Pancreas (tissue), 10 donors: ENCODE measurements at regions not wholly inside any gene's neighbourhood (a gene's known extent, or its start where the extent isn't known, plus 50 kb on each side); places are given as distances from the start of the nearest gene placed in this dataset.

ENCODE experiments used
- ATAC-seq, 4 donors: fragments of 200-7000 bp; cut with Tn5 transposase; one replicate each; pipeline versions ENCODE4 v1.8.0 to v1.9.1; 2020; ENCODE audit warnings: mild to moderate bottlenecking in 4 of 4, moderate library complexity in 4 of 4
- DNase-seq, 6 donors: peaks; one replicate each; pipeline ENCODE4 v3.0.0-alpha.2; 2020
- FAIRE-seq: peaks from 2 replicates; lab custom pipeline; 2012; peaks lifted over from hg19 to GRCh38; lab: Jason Lieb, UNC
- H3K27ac ChIP-seq, 4 donors: fragments of 200-600 bp; sonication (generic); 1 replicate in 3 of 4; 2 replicates in 1 of 4; pipeline versions ENCODE4 v1.5.0 to v1.8.0; 2020
- H3K27me3 ChIP-seq, 4 donors: fragments of 200-600 bp; one replicate each; pipeline ENCODE4 v1.8.0; 2021
- H3K36me3 ChIP-seq, 3 donors: fragments of 200-600 bp; sonication (generic) in 1 of 3; one replicate each; pipeline versions ENCODE4 v1.5.0 to v1.8.0; 2020 to 2021
- H3K4me1 ChIP-seq, 3 donors: fragments of 200-600 bp; one replicate each; pipeline ENCODE4 v1.8.0; 2021
- H3K4me3 ChIP-seq, 4 donors: fragments of 200-600 bp; sonication (generic) in 2 of 4; one replicate each; pipeline versions ENCODE4 v1.5.0 to v1.8.0; 2020 to 2021
- H3K9me3 ChIP-seq, 4 donors: fragments of 200-600 bp; one replicate each; pipeline ENCODE4 v1.8.0; 2021
- WGBS, 2 donors: extraction: QIAGEN DNeasy Blood & Tissue Kit; methylation state at CpG; one replicate each; pipeline ENCODE4 v1.1.7; 2013; 5-methylcytosine and 5-hydroxymethylcytosine counted together
- intact Hi-C, 3 donors: fragments of 100-400 bp; cut with DNase I; formaldehyde crosslinking; loops; one replicate each; pipeline versions ENCODE4 v1.11.1 to v1.14.2; 2022
- TF ChIP-seq, protein P1 (sequence below), 4 donors: fragments of 200-600 bp; sonication (generic) in 3 of 4; IDR thresholded peaks; one replicate each; pipeline versions ENCODE4 v1.5.0 to v1.8.0; 2021; ENCODE audit warnings: antibody characterized with exemption in 4 of 4
- donor health status: healthy with polysubstance abuse.
- donor health status: DM: no; HTN: no; CAD: no; lungs with moderate emphysema.
- donor health status: DM: no; HTN: no; CAD: no.
- donor health status: control.
- donor health status: control.
- donor health status: Bipolar disorder and iron deficiency.
- donor health status: DM: yes; HTN: yes; CAD: no.
- donor health status: DM: no; HTN: no; CAD: no.
- donor health status: DM: no; HTN: no; CAD: no.
- donor health status: DM: yes; HTN: yes; CAD: no.

DNA sequence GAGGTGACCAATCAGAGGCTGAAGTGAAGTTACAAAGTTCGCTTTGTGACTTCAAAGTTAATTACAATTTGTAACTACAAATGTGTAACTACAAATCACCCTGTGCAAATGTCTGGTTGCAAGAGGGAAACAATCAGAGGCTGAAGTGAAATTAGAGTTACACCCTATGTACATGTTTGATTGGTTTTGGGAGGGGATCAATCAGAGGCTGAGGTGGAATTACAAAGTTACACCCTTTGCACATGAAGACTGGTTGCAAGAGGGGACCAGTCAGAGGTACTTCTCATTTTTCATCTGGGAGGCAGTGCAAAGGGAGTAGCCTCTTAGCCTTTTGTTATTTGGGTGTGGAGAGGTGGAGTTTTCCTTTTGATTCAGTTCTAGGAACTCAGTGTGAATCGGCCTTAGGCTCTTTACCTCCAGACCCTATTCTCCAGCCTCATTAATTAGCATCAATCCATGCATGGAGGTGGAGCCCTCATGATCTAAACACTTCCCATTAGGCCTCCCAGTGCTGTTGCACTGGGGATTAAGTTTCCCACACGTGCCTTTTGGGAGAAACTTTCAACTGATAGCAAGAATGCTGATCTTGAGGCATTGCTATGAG, 291.3 kb upstream of the MTNR1B start:
- H3K4me3 ChIP-seq, result no peak overlapping the region
- ATAC-seq (no peak), DNase-seq (no peak), FAIRE-seq (no peak)
- no peaks in the 10 kb centered on the region for H3K27me3 ChIP-seq
- no peak overlapping the region for H3K27ac ChIP-seq
- H3K9me3 ChIP-seq, result no peaks in the 10 kb centered on the region
- TF ChIP-seq, protein P1, sequence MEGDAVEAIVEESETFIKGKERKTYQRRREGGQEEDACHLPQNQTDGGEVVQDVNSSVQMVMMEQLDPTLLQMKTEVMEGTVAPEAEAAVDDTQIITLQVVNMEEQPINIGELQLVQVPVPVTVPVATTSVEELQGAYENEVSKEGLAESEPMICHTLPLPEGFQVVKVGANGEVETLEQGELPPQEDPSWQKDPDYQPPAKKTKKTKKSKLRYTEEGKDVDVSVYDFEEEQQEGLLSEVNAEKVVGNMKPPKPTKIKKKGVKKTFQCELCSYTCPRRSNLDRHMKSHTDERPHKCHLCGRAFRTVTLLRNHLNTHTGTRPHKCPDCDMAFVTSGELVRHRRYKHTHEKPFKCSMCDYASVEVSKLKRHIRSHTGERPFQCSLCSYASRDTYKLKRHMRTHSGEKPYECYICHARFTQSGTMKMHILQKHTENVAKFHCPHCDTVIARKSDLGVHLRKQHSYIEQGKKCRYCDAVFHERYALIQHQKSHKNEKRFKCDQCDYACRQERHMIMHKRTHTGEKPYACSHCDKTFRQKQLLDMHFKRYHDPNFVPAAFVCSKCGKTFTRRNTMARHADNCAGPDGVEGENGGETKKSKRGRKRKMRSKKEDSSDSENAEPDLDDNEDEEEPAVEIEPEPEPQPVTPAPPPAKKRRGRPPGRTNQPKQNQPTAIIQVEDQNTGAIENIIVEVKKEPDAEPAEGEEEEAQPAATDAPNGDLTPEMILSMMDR (IDR thresholded peaks at IDR 0.05), result no peak
- intact Hi-C loops, result no loop called here
- no peaks in the 10 kb centered on the region for H3K4me1 ChIP-seq
- WGBS, 2 donors, result 32 to 34% methylated on average over 3 of the region's 3 CpGs
- H3K36me3 ChIP-seq, result no peaks in the 10 kb centered on the region

DNA sequence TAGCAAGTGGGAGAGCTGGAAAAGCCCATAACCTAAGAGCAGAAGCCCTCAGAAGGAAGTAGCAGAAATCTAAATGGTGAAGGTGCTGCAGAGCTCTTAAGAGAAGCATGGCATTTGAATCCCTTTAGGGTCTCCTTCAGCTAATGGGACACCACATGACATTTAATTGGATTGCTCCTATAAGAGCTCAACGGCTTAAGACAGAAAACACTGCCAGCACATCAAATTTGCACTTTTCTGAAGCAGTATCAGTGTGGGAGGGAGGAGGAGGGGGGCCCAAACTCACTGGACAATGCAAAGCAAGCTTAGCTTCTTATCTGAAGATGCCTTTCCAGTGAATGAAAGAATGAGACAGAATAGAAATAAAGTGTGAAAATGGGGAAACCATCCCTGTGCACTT, 287.9 kb upstream of the MTNR1B start:
- Histone ChIP-seq H3K4me3 (no peak overlapping the region), H3K36me3 (no peaks in the 10 kb centered on the region), H3K27me3 (no peaks in the 10 kb centered on the region), H3K4me1 (no peaks in the 10 kb centered on the region), H3K27ac (no peak overlapping the region), H3K9me3 (no peaks in the 10 kb centered on the region)
- 25 to 26% methylated on average over 1 of the region's 1 CpG for WGBS, 2 donors
- ATAC-seq (no peak), FAIRE-seq (no peak), DNase-seq (no peak)
- TF ChIP-seq, protein P1 (IDR thresholded peaks at IDR 0.05), result no peak
- intact Hi-C loops, result no loop called here

DNA sequence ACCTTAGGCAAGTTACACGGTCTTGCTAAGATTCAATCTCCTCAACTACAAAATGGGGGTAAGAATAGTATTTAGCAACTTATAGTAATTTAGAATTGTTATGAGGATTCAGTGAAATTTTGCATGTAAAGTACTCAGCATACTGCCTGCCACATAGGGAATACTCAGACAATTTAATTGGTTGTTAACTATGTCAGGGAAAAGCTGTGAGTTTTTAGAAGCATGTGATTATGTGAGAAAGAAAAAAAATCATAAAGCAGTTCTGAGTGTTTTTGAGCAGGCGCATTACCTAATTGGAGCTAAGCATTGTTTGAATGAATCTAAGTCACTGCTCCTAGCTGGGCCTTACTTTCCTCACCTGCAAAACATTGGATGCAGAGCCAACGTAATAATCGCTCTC, 287.3 kb upstream of the MTNR1B start:
- Histone ChIP-seq H3K27me3 (no peaks in the 10 kb centered on the region), H3K4me3 (no peak overlapping the region), H3K27ac (no peak overlapping the region), H3K4me1 (no peaks in the 10 kb centered on the region), H3K9me3 (no peaks in the 10 kb centered on the region), H3K36me3 (no peaks in the 10 kb centered on the region)
- DNase-seq (no peak), ATAC-seq (no peak), FAIRE-seq (no peak)
- intact Hi-C loops, result no loop called here
- 79 to 81% methylated on average over 4 of the region's 4 CpGs for WGBS, 2 donors
- TF ChIP-seq, protein P1 (IDR thresholded peaks at IDR 0.05), result no peak

DNA sequence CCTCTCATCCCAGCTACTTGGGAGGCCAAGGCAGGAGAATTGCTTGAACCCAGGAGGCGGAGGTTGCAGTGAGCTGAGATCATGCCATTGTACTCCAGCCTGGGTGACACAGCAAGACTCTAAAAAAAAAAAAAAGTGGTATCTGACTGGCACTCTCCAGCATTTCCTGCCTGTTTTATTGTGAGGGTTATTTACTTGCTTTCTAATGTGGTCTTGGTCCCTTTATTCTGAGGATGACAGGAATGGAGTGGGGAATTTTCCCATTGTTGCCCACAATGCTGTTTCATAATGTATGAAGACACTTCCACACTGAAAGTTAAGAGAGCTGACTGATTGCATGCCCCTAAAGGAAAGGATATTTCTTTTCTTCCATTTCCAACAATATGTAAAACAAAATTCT, 286.5 kb upstream of the MTNR1B start:
- WGBS, 2 donors, result 93 to 94% methylated on average over 1 of the region's 1 CpG
- Histone ChIP-seq H3K4me3 (no peak overlapping the region), H3K36me3 (no peaks in the 10 kb centered on the region), H3K9me3 (no peaks in the 10 kb centered on the region), H3K27me3 (no peaks in the 10 kb centered on the region), H3K4me1 (no peaks in the 10 kb centered on the region), H3K27ac (no peak overlapping the region)
- DNase-seq, result no peak
- FAIRE-seq, result no peak
- no peak for ATAC-seq
- intact Hi-C loops, result no loop called here
- TF ChIP-seq, protein P1 (IDR thresholded peaks at IDR 0.05), result no peak

DNA sequence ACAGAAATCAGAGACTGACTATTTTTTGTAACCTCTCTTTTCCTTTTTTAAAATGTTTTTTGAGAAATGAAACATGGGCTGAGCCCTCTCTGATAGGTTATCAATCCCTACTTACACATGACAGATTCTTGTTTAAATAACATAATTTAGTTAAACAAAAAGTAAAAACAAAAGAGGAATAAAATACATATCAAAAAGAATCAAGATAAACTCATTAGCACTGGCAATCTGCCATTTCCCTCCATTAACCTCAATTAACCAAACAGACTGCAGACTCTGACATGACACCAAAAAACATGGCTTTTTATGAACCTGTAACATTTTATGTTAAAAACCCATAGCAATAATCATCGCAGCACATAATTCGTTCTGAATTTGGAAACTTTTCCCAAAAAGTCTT, 284.4 kb upstream of the MTNR1B start:
- FAIRE-seq (no peak), DNase-seq (no peak), ATAC-seq (no peak)
- intact Hi-C loops, result no loop called here
- TF ChIP-seq, protein P1 (IDR thresholded peaks at IDR 0.05), result no peak
- H3K27ac ChIP-seq, result no peak overlapping the region
- no peaks in the 10 kb centered on the region for H3K27me3 ChIP-seq
- 75 to 84% methylated on average over 2 of the region's 2 CpGs for WGBS, 2 donors
- H3K9me3 ChIP-seq, result no peaks in the 10 kb centered on the region
- H3K4me3 ChIP-seq, result no peak overlapping the region
- H3K4me1 ChIP-seq, result no peaks in the 10 kb centered on the region
- H3K36me3 ChIP-seq, result no peaks in the 10 kb centered on the region
